ENCODE measurements at regions not wholly inside any gene's neighbourhood (a gene's known extent, or its start where the extent isn't known, plus 50 kb on each side); places are given as distances from the start of the nearest gene placed in this dataset.

- DNase-seq (ENCODE audit: low read depth): no peak
Measured at GRCh38 chr9:109945573-109945972, 165.6 kb downstream of the PALM2AKAP2 start.

GRCh38 chr9:109948453-109948852 lies 168.5 kb downstream of the PALM2AKAP2 start:
- no peak for DNase-seq (ENCODE audit: low read depth)

- no peak for DNase-seq (ENCODE audit: low read depth)
Measured at GRCh38 chr9:109950710-109951443, 170.9 kb downstream of the PALM2AKAP2 start.

GRCh38 chr9:109953300-109953699 lies 173.3 kb downstream of the PALM2AKAP2 start:
- DNase-seq (ENCODE audit: low read depth): no peak

GRCh38 chr9:109953813-109954497 lies 174.0 kb downstream of the PALM2AKAP2 start:
- DNase-seq (ENCODE audit: low read depth): no peak

- no peak for DNase-seq (ENCODE audit: low read depth)
Measured at GRCh38 chr9:109956717-109957440, 176.9 kb downstream of the PALM2AKAP2 start.

- DNase-seq (ENCODE audit: low read depth): no peak
Measured at GRCh38 chr9:109959679-109960078, 179.7 kb downstream of the PALM2AKAP2 start.

- no peak for DNase-seq (ENCODE audit: low read depth)
Measured at GRCh38 chr9:109961626-109962025, 181.6 kb downstream of the PALM2AKAP2 start.

GRCh38 chr9:109962215-109962614 lies 182.2 kb downstream of the PALM2AKAP2 start:
- no peak for DNase-seq (ENCODE audit: low read depth)

GRCh38 chr9:109963079-109963478 lies 183.1 kb downstream of the PALM2AKAP2 start:
- DNase-seq (ENCODE audit: low read depth): no peak

- no peak for DNase-seq (ENCODE audit: low read depth)
Measured at GRCh38 chr9:109966643-109967368, 186.8 kb downstream of the PALM2AKAP2 start.

GRCh38 chr9:109967651-109968642 lies 187.9 kb downstream of the PALM2AKAP2 start:
- no peak for DNase-seq (ENCODE audit: low read depth)

- DNase-seq (ENCODE audit: low read depth): peak; percentile 14
Measured at GRCh38 chr9:109969011-109969410, 189.0 kb downstream of the PALM2AKAP2 start.

- DNase-seq (ENCODE audit: low read depth): no peak
Measured at GRCh38 chr9:109969573-109970237, 189.7 kb downstream of the PALM2AKAP2 start.

- no peak for DNase-seq (ENCODE audit: low read depth)
Measured at GRCh38 chr9:109971226-109971625, 191.2 kb downstream of the PALM2AKAP2 start.

GRCh38 chr9:109972026-109972882 lies 192.3 kb downstream of the PALM2AKAP2 start:
- no peak for DNase-seq (ENCODE audit: low read depth)

GRCh38 chr9:109973336-109973735 lies 193.3 kb downstream of the PALM2AKAP2 start:
- DNase-seq (ENCODE audit: low read depth): no peak

- no peak for DNase-seq (ENCODE audit: low read depth)
Measured at GRCh38 chr9:109974143-109974917, 194.3 kb downstream of the PALM2AKAP2 start.

GRCh38 chr9:109974918-109975276 lies 194.9 kb downstream of the PALM2AKAP2 start:
- DNase-seq (ENCODE audit: low read depth): no peak
